ENCODE measurements at regions not wholly inside any gene's neighbourhood (a gene's known extent, or its start where the extent isn't known, plus 50 kb on each side); places are given as distances from the start of the nearest gene placed in this dataset.
"Not testable (repeated sequence)": the region's sequence is repeated elsewhere in the genome, so short reads cannot be mapped to it uniquely, and the experiment has no call there.

GRCh38 chr2:195094330-195094729, 562.7 kb upstream of the SLC39A10 start:
- DNase-seq (ENCODE audit: low spot score) = no peak

DNA sequence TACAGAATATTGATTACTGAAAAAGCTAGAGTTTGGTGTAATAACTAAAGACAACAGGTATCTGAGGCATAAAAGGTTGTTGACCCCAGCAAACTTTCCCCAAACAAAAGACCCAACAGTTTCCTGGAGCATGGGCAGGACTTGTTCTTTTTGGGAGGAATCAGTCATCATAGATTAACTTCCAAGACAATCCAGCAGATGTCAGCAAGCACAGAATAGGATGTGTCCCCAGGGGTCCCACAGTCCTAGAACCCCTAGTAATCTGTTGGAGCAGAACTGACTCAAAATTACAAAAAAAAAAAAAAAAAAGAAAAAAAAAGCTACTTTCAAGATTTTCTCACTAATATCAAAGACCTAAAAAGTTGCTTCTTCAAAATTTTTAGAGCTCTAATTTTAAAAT, 564.7 kb upstream of the SLC39A10 start:
- no peak for DNase-seq (ENCODE audit: low spot score)

- DNase-seq (ENCODE audit: low spot score) = not testable (repeated sequence)
These were observed 584.2 kb upstream of the SLC39A10 start for GRCh38 chr2:195072806-195073205.

GRCh38 chr2:195057001-195057400, 600.0 kb upstream of the SLC39A10 start:
- no peak for DNase-seq (ENCODE audit: low spot score)

DNA sequence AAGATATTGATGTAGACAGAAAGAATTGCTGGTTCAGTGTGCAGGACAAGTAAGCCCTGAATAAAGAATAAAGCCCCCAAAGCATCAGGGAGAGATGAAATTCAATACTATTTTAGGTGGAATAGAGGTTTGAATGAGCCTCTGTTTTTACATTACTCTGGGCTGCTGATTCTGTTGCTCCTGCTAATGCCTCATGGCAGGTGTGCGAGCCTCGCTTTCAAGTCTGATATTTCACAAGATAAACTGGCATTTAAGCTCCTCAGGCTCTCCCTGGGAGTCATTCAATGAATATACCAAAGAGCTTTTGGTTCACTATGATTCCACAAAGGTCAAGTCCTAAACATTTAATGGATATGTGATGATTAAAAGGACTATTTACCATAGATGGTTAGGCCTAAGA, 601.0 kb upstream of the SLC39A10 start:
- no peak for DNase-seq (ENCODE audit: low spot score)

- DNase-seq (ENCODE audit: low spot score) = no peak
These were observed 605.6 kb upstream of the SLC39A10 start for GRCh38 chr2:195051401-195051800.

GRCh38 chr2:195049372-195050031, 607.5 kb upstream of the SLC39A10 start:
- no peak for DNase-seq (ENCODE audit: low spot score)

- no peak for DNase-seq (ENCODE audit: low spot score)
These were observed 609.1 kb upstream of the SLC39A10 start for GRCh38 chr2:195047955-195048354.

- DNase-seq (ENCODE audit: low spot score) = no peak
These were observed 612.2 kb upstream of the SLC39A10 start for GRCh38 chr2:195044801-195045200.

DNA sequence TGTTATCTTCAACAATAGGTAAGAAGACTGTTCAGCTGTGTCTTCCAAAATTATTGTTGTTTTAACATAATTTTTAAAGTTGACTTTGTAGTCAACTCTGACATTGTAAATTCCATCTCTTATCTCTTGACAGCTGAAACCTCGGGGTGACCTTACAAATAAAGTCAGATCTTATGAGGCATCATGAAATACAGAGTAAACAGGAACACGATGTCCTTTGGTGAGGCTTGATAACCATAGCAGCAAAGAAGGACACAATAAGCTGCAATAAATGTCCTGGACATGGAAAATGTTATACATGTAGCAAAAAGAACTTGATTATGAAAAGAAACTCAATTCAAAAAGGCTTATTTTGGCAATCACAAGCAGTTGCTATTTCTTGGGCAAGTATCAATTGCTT, 618.9 kb upstream of the SLC39A10 start:
- DNase-seq (ENCODE audit: low spot score) = no peak

GRCh38 chr2:195037045-195037444, 620.0 kb upstream of the SLC39A10 start:
- no peak for DNase-seq (ENCODE audit: low spot score)

DNA sequence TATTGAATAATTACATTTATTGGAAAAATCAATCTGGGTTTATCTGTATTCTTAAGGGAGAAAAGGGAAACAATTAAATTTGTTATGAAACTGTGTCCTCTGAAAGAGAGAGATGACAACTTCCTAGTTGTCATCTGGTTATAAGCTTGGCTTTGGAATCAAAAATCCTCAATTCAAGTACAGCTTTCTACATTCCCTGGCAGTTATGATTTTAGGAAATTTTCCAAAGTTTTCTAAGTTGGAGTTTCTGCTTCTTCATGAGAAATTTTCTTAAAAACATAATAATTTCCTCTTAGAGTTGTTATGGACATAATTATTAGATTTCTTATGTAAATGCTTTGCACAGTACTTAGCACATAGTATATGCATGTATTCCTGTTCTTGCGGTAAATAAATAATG, 625.6 kb upstream of the SLC39A10 start:
- DNase-seq (ENCODE audit: low spot score) = no peak

- DNase-seq (ENCODE audit: low spot score) = no peak
These were observed 627.0 kb upstream of the SLC39A10 start for GRCh38 chr2:195029804-195030654.

DNA sequence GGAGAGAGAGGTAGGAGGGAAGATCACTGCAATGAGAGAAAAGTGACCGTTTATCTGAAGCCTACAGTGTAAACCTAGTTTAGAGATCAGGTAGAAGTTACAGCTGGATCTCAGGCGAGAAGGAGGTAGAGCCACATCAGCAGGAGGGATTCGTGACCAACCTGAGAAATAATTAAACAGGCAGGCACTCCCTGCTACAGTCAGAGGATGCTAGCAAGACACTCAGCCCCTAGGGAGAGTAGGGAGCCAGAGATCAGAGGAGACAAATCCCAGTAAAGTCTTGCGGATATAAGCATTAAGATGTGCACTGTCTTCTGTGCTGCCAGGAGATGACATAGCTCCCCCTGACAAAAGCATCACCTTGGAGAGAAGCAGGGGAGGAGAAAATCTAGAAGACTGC, 629.1 kb upstream of the SLC39A10 start:
- DNase-seq (ENCODE audit: low spot score) = no peak

DNA sequence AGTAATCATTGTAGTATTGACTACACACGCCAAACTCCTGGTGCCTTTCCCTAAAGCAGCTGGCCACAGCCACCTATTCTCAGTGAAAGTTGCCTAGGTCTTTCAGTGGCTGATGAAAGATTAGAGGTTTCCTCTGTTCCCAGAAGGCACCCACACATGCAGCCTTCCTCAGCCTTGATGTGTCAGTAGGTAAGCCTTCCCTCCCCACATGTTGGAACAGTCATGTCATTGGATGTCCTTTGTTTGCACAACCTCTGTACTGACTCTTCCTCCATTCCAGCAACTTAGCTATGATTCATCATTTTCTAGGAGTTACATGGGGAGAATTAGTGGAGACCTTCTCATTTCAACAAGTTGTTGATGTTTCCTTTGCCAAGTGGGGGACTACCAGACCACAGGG, 630.8 kb upstream of the SLC39A10 start:
- DNase-seq (ENCODE audit: low spot score) = peak; percentile 22

DNA sequence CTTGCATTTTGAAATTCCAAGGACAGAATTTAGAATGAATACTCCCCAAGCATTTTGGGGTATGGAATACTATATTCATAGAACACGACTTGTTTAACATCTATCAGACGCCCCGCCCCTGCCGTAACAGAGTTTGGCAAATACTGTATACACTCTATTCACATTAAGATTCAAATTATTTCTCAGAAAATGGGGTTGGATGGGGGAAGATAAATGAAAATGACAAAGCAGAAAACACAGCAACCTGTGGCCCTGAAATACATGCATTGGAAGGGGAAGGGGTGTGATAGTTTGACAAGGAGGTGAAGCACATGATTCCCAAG, 634.6 kb upstream of the SLC39A10 start:
- no peak for DNase-seq (ENCODE audit: low spot score)

DNA sequence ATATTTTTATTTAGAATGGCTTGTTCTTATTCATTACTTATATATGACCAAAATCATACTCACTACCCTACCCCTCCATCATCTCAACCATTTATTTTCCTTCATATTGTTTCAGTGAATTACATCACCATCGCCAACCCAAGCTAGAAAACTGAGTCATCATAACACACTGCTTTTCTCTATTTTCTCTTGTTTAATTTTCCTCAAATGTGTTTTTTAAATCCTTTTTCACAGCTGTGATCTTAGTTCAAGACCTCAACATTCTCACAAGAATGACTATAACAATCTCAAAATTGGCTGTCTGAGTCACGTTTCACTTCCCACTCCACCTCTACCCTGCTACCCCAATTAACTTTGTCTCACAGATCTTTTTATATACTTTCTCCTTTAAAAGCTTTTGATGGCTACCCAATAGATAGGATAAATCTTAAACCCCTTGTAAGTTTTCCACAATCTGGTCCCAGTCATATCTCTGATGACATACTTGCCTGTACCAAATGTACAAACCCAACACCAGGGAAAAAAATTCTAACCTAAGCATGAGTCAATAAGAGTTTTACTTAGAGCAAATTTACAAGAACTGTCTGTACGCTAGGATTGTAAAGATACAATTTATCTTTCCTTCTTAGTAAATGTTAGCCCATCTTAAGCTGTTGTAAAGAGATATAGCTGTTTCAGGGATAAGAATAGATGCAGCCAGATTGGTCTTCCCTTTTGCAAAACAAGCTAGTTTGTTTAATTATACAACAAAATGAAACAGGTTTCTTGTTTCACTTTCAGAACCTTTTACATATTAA, 635.1 kb upstream of the SLC39A10 start:
- no peak for DNase-seq (ENCODE audit: low spot score)

- no peak for DNase-seq (ENCODE audit: low spot score)
These were observed 638.6 kb upstream of the SLC39A10 start for GRCh38 chr2:195018462-195018861.

GRCh38 chr2:195017890-195018289, 639.1 kb upstream of the SLC39A10 start:
- DNase-seq (ENCODE audit: low spot score) = no peak

DNA sequence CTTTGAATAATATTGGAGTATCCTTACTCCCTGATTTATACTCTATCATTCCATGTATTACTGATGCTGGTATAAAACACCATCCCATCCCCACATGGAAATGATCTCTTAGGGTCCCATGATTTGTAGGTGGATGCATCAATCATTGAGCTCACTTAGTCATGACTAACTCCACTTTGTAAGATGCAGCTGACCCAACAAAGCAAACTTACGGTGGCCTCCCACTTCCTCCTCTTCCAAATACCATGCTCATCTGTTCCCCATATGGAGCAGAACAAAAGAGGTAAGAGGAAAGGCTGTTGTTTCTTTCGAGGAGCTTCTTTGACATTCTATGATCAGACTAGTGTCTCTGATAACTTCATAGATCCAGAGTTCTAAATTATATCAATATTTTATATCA, 640.2 kb upstream of the SLC39A10 start:
- DNase-seq (ENCODE audit: low spot score) = no peak

GRCh38 chr2:195009202-195009601, 647.8 kb upstream of the SLC39A10 start:
- DNase-seq (ENCODE audit: low spot score) = no peak

DNA sequence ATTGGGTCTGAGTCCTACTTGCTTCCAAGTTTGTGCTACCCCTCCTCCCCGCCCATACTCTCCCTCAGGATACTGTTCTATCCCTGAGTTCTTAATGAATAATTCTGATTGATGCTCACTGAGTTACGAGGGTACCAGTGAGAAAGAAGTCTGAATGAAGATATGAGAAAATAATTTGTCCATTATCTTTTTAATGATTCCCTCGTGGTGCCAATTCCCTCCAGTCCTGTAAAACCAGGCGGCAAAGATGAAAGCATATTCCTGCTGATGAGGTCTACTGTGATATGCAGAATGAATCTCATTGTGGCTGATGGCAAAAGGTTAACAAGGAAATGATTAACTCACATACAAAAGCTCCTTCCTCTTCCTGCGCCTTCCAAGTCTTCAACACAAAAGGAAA, 650.2 kb upstream of the SLC39A10 start:
- no peak for DNase-seq (ENCODE audit: low spot score)
